Left renal cortex interstitium (tissue), 4 donors: ENCODE measurements at regions not wholly inside any gene's neighbourhood (a gene's known extent, or its start where the extent isn't known, plus 50 kb on each side); places are given as distances from the start of the nearest gene placed in this dataset.
"Not testable (repeated sequence)": the region's sequence is repeated elsewhere in the genome, so short reads cannot be mapped to it uniquely, and the experiment has no call there.

ENCODE experiments used
- DNase-seq, 4 donors: peaks; one replicate each; pipeline ENCODE4 v3.0.0-alpha.2; 2013; ENCODE audit warnings: low read depth in 4 of 4, low spot score in 2 of 4, missing footprints in 1 of 4

DNA sequence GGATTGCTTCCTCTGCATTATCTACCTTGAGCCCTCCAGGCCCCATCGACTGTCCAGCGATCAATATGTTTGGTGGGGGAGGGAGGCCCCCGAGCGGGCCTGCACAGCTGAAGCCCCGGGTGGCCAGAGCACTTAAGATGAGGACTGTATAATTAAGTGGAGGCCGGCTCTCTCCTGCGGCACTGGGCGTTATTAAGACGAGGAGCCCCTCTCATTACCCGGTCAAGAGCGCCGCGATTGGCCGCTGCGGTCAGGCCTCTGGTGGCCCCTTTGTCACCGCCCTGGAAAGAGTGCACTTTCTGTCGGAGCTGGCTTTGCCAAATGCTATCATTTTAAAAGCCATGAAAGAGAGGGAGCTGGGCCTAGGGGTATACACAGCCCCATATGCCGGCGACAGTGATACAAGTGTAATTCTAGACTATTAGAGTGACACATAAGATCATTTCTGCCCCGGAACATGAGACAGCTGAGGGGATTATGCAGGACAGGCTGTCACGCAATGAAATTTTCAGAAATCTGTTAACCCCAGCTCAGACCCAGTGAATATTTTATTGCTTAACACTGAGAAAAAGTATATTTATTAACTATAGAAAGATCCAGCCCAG is 106.3 kb upstream of the IRX1 start:
- DNase-seq = no peak

DNA sequence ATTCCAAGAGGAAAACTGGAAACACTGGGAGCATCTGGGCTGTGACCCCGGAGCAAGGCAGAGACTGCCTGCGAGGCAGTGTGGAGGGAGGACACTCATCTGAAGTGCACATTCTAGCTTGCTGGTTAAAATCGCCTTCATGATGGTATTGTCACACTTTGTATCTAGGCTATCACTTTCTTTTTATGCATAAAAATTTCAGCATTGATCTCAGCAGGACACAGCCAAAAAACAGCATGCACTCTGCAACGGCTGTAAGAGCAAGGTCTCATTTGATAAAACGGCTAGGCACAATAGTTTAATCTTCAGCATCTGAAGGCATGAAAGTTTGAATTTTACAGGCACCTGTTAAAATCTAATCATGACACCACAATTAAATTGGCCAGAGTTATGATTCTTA is 110.8 kb upstream of the IRX1 start:
- no peak for DNase-seq

DNA sequence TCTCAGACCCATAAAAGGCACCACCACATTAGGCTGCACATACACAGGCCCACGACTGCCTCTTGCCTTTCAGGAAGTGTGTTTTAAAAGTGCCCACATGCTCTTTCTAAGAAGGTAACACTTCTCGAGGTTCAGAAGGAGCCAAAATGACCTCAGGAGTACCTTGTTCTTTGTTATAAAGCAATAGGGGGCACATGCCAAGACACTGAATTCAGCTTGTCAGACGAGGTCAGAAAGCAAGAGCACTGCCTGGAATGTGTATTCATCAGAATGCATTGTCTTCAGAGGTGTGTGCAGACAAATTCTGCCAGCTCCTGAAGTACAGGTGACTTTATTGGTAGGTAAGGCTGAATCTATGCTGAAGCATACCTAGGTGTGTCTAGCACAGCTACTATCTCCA is 114.5 kb upstream of the IRX1 start:
- DNase-seq = no peak

DNA sequence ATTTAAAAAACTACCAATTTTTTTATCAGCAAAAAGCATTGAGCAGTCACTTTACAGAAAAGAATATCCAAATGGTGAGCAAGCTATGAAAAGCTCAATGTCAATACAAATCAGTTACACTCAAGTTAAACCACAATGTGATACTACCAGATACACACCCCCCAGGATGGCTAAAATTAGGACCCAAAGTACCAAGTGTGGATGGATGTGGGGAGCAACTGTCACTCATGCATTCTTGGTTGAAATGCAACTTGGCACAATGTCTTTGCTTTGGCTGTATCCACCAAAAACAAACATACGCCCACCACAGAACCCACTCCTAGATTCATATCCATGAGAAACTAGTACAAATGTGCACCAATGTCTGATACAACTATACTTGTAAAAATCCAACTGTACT is 120.0 kb upstream of the IRX1 start:
- no peak for DNase-seq

DNA sequence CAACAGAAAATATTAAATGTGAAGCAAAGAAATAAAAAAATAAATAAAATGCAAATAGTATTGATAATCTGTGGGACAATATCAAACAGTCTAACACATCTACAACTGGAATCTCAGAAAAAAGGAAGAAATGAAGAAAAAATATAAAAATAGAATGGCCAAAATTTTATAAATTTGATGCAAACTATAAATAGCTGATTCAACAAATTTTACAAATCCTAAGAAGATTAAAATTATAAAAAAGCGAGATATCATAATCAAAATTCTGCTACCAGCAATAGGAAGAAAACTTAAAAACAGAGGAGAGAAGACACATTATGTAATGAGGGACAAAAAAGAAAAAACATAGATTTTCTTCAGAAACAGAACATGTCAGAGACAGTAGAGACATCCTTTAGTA is 129.2 kb upstream of the IRX1 start:
- no peak for DNase-seq

DNA sequence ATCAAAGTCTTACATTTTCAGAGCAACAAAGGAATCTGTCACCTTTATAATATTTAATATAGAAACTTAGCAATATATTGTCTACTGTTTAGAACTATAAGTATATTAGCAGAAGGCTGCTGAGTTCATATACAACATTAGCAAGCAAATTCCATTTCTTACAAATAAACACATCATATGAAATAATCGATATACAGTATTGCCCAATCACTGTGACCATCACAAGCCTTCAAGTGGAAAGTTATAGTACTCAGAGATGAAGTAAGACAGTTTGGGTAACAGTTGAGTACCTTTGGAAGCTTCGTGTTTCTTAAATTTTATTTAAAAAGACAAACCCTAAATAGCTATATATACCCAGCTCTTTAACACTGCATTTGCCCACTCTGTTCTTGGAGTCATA is 135.2 kb upstream of the IRX1 start:
- DNase-seq = no peak

DNA sequence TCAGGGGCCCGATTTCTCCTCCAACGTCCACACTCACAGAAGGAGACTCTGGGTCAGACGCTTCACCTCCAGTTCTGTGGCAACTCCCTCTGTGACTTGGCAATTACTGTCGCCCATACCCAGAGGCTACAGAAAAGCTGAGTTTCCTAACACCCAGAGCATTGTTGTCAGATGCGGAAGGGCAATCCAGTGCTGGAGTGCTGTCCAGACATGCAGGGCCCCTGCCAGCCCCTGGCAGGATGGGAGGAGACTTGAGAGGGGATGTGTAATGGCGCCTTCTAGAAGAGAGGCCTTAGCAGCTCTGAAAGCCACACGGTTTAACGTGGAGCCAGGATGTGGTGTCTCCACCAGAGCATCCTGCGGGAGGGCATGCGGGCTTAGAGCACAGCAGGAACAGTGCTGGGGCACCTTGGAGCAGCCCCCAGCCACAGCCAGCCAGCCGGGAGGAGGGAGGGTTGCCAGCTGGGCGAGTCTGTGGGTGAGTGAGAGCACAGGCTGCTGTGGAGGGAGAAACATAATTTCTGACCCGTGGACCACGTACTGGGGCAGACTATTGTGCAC is 139.4 kb upstream of the IRX1 start:
- DNase-seq = no peak

DNA sequence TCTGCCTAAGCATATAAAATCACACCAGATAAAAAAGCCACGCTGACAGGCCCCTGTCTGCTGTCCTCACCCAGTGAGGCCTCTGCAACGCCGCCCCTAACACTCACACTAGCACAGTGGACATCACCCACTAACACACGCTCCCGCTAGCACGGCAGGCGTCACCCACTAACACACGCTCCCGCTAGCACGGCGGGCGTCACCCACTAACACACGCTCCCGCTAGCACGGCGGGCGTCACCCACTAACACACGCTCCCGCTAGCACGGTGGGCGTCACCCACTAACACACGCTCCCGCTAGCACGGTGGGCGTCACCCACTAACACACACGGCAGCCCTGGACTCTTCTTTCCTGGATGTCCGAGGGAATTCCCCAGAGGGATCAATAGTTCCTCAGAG is 141.6 kb upstream of the IRX1 start:
- not testable (repeated sequence) for DNase-seq

DNA sequence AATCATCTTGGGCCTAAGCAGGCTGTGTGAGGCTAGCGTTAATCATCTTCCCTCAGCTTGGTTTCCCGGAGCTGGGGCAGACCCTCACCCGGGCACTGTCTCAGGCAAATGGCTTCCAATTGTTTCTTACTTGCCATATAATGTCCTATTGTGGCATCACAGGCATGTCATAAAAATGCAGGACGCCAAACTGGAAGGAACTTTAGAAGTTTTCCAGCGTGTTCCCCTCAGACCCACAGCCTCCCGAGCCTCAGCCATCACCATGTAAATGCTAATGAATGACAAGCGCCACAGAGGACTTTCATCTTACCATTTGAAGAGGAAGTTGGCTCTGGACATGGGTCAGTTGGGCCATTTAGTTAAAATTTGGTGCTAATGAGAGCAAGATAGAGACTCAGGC is 143.0 kb upstream of the IRX1 start:
- DNase-seq = no peak

DNA sequence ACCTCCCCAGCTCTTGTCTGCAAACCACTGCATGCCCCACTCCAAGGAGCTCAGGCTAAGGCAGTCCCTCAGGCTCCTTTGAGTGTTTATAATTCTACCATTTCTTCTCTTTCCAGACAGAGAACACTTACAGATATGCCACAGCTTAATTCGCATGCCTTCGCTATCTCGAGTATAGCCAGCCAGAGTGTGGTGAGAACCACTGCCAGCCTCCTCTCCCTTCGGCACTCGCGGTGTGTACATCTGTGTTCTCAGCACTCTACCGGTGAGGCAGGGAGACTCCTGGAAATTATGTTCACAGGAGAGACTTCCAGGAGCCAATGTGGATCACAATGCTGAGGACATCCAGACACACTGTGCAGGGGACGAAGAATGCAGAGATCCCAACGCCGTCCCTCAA is 143.7 kb upstream of the IRX1 start:
- no peak for DNase-seq

DNA sequence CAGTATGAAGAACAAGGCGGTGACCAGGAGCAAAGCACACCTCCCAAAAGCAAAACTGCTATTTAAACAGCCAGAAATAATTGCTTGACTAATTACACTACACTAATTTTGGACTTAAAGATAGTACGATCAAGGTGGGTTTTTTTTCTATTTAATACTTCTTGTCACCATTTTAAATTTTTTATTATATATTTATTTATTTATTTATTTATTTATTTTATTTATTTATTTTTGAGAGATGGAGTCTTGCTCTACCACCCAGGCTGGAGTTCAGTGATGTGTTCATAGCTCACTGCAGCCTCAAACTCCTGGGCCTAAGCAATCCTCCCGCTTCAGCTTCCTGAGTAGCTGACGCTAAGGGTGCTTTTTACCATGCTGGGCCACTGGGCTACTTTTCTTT is 146.2 kb upstream of the IRX1 start:
- DNase-seq = no peak

DNA sequence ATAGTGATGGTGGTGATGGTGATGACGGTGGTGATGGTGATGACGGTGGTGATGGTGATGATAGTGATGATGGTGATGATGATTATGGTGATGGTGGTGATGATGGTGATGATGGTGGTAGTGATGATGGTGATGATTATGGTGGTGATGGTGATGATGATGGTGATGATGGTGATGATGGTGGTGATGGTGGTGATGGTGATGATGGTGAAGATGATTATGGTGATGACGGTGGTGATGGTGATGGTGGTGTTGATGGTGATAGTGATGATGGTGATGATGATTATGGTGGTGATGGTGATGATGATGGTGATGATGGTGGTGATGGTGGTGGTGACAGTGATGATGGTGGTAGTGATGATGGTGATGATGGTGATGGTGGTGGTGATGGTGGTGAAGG is 149.2 kb upstream of the IRX1 start:
- DNase-seq = no peak

DNA sequence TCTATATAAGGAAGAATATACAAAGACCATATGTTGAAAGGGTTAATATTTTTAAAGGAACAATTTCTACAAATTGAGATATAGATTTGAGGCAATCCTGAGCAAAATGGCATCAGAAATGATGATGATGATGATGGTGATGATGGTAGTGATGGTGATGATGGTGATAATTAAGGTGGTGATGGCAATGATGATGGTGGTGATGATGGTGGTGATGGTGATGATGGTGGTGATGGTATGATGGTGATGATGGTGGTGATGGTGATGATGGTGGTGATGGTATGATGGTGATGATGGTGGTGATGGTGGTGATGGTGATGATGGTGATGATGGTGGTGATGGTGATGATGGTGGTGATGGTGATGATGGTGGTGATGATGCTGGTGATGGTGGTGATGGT is 150.1 kb upstream of the IRX1 start:
- DNase-seq = not testable (repeated sequence)

DNA sequence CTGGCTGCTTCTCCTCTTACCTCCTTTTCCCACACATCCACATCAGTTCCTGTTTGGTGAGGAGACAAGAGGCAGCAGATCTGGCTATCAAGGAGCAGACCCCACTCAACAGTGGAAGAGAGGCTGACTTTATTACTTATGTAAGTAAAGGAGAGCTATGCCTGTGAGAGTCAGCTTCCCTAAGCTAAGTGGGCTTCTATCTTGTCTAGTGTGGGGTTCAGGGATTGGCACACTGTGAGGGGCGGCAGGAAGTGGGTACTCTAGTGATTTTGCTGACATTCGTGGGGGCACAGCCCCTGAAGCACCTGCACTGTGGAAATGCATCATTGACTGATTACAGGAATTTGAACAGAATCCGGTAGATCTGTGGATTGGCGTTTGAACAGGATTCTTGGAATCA is 163.5 kb upstream of the IRX1 start:
- DNase-seq = no peak

DNA sequence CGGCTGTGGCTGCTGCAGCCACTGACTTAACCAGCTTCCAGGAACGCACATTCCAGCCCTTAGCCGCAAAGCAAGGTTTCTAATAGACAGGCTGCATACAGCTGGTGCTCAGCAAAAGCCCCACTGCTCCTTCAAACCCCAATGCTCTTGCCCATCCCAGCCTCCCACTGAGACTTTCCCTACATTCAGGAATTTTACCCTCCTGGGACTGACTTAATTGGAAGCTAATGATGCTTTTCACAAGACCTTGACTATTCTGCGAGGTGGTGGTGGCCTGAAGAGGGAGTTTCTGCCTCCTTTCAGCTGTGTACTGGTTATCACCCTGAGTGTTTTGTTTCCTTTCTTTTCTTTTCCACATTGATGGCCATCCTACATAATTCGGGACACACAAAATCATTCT is 164.9 kb upstream of the IRX1 start:
- DNase-seq = no peak

DNA sequence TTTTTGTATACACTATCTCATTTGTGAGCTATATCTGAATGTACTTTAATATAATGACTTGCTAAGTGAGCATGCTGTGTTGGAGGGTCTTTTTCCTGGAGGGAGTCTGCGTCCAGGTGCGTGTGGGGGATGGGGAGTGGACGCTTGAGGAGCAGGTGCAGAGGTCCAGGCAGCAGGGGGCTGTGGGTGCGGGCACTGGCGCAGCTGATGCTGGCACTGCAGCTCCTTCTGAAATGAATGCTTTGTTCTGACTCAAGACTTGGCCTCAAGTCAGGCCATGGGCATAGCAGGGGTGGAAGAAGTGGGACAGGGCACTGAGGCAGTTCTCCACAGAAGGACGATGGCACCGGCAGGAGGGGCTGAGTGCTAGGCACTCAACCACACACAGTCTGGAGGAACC is 165.7 kb upstream of the IRX1 start:
- no peak for DNase-seq

DNA sequence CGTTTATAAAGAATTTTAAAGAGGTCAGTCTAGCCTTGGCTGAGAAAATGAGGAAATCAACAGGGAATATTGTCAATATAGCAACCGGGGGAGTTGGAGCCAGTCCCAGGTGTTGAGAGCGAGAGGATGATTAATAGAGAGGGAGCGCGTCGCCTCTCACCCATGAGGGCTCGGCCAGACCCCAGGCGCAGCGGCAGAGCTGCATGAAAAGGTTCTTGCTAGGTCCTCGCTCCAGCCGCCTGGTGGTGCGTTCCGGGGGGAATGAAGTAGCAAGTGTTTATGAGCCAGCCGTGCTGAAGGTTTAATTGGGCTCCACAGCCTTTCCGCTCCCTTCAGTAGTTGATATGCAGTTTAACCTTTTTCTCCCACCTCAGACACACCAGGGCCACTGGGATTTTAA is 167.3 kb upstream of the IRX1 start:
- peak in 3 of 4 donors; percentile 6 to 23 (median 13) for DNase-seq

DNA sequence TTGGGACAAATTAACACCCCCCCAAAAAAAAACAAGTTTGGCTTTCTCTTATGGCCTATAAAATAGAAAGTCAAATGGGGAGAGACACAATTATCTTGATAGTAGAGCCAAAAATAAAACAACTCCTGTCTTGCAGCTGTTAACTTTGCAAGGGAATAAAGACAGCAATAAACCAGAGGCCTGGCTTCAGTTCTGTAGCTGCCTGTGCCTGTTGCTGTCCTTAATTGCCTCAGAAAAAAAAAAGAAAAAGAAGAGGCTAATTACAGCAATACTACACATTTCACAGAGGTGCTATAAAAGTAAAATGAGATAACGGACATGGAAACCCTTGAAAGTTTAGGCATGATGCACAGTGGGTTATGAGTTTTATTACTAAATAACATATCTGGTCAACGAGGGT is 170.7 kb upstream of the IRX1 start:
- DNase-seq = no peak

DNA sequence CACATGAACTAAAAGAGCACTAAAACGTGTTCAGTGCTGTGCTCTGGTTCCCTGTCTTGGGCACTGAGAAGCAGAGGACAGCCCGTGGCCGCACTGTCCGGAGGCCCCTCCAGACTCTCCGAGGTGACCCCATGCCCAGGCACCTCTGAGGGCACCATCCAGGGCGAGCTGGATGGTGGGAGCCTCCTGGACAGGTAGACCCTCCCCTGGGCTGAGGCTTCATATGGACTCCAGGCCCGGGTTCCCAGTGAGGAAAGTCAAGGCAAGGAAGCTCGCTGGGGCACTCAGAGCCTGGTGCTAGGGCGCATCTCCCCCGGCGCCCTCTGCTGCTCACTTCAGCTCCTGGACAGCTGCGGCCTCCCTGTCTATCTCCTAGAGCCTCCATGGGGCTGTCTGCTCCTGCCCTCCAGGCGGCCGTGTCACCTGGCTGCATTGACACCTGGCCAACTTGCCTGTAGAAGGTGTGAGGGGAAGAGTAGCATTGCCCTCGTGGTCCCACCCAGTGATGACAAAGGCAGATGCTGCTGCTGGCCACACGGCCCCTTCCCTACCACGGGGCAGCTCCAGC is 178.2 kb upstream of the IRX1 start:
- DNase-seq = no peak

DNA sequence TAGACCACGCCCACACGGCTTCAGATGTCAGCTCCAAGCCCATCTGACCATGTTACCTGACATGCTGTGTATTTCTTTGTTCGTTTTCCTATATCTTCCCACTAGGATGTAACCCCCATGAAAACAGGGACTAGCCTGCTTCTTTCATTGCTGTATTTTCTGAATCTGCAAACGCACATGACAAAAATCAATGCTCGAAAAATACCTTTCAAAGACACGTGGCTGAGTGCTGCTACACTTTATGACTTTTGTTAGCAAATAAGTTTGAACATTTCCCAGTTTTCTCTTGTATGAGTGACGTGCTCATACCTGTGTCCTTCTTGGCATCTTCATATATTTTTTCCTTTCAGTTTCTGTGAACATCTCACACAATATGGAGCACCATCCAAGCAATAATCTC is 181.3 kb upstream of the IRX1 start:
- no peak for DNase-seq

DNA sequence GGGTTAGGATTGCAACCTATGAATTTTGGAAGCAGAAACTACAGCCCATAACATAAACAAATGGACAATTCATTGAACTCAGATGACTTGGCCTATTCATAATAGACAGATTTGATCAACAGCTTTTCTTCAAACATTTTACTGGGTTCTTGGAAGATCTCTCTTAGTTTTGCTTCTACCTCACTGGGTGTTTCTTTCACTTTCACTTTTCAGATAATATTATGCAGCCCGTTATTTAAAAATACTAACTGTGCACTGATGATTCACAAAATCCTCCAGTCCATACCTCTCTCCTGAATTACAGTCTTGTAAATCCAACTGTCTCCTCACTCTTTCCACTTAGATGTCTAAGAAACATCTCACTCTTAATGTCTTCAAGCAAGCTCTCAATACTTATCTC is 183.5 kb upstream of the IRX1 start:
- no peak for DNase-seq

DNA sequence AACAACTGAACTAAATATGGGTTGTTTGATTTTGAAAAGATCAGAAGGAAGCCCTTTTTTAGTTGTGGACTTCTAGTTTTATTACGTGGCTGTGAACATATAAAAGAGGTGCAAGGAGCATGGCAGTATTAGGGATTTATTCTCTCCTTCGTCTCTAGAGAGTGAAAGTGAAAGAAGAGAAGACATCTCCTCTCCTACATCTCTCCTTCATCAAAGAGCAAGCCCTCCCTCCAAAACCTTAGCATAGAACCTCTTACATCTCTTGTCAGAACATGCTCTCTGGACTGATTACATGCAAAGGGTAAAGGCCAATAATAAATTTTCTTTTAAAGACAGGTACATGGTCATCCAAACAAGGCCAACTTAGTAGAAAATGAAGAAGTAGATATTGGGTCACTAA is 184.3 kb upstream of the IRX1 start:
- DNase-seq = no peak

DNA sequence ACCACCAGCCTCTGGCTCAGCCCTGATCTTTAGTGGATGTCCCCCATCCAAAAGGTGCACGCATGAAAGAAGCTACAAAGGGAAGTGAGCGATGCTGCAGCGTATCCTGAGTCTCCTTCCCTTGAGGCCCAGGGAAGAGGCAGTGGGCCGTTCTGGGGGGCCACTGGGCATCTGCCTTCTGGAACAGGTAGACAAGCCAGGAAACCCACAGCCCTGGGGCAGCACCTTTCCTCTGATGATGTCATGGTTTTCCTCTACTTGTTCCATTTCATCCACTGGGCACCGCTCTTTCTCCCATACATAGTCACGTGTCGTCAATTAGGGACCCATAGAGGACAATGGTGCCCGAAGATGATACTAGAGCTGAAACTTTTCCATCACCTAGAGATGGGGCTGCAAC is 194.0 kb upstream of the IRX1 start:
- DNase-seq = no peak
